VCaP (cell line): ENCODE measurements at regions not wholly inside any gene's neighbourhood (a gene's known extent, or its start where the extent isn't known, plus 50 kb on each side); places are given as distances from the start of the nearest gene placed in this dataset.

ENCODE experiments used
- H3K27ac ChIP-seq: fragments of 450-650 bp; 2 replicates; pipeline ENCODE4 v1.5.1; 2017
- TF ChIP-seq, protein P1 (sequence below): fragments of 450-650 bp; conservative IDR thresholded peaks from 2 replicates; pipeline ENCODE4 v1.5.1; 2017; ENCODE audit warnings: mild to moderate bottlenecking, moderate library complexity

DNA sequence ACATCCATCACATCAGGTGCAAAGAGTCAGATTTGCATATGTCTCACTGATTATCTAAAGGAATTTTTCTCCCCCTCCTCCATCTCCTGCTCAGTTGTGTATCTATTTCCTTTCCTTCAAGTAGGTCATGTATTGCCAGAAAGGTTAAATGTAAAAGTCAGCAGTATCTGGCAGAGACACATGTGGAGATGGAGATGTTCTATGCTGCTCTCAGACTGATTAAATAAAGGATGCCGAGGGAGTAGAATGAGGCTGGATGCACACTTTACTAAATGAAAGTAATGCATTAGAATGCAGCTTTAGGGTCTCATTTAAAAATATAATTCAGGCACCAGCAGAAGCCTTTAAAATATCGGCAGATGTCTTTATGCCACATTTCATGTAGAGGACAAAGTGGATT, 555.3 kb downstream of the RNF144A start:
- TF ChIP-seq, protein P1, sequence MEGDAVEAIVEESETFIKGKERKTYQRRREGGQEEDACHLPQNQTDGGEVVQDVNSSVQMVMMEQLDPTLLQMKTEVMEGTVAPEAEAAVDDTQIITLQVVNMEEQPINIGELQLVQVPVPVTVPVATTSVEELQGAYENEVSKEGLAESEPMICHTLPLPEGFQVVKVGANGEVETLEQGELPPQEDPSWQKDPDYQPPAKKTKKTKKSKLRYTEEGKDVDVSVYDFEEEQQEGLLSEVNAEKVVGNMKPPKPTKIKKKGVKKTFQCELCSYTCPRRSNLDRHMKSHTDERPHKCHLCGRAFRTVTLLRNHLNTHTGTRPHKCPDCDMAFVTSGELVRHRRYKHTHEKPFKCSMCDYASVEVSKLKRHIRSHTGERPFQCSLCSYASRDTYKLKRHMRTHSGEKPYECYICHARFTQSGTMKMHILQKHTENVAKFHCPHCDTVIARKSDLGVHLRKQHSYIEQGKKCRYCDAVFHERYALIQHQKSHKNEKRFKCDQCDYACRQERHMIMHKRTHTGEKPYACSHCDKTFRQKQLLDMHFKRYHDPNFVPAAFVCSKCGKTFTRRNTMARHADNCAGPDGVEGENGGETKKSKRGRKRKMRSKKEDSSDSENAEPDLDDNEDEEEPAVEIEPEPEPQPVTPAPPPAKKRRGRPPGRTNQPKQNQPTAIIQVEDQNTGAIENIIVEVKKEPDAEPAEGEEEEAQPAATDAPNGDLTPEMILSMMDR, result no peak

DNA sequence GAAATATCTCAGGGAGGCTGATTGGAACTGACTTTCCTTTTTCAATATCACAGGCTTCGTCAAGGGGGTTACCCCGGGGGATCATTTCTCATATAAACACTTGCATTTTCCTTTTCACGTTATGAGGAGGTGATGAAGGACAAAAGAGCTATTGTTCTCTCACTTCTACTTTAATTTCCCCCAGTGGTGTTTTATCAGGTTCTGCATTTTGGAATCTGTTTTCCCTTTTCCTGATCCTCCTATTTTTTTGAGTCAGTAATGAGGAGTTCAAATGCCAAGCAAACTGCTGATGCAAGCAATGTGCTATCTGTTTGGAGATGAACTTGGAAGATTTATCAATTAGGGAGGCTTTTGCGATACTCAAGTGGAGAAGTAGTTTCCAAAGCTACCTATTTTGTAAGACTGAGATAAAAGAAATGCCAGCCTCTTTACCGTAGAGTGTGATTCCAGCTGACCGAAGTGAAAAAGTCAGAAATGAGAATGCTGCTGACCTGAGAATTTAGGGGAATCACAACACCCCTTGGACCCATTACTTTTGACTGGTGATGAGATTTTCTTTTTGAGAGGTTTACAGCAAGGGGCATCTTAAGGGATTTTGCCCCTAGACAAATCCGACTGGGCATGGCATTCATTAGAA, 556.0 kb downstream of the RNF144A start:
- TF ChIP-seq, protein P1, result no peak

More for the DNA sequence above, 555.3 kb downstream of the RNF144A start:
- H3K27ac ChIP-seq, result no peak overlapping the region

DNA sequence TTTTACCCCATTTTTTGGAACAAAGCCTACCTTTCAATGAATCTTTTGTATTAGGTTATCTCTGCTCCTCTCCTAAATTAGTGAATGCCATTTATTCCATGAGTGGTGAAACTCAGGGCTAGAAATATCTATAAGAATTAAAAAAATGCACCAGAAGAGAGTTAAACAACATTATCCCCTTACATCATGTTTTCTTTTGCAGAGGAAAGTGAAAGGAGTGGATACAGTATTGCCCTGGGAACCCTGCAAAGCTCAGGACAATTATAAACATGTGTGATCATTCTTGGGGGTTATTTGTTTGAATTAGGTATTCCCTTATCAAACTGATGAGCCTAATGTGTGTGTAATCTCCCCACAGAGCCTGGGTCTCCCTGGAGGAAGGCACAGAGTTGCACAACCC, 559.2 kb downstream of the RNF144A start:
- TF ChIP-seq, protein P1, result no peak
- no peak overlapping the region for H3K27ac ChIP-seq

More for the DNA sequence above, 556.0 kb downstream of the RNF144A start:
- H3K27ac ChIP-seq, result no peak overlapping the region

DNA sequence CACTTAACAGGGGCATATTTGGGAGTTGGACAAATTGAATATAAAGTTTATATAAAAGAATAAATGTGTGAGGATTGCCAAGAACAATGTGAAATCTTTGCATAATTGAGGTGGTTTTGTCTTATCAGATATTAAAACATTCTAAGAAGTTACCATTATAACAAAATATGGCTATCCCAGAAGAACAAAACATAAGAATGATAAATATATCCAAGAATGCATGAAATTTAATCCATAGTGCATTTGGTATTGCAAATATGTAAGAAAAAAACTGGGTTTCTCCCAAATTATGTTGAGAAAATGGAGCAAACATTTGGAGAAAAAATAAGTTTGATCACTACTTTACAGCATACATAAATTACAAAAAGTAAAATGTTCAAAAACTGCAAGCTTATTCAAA, 562.4 kb downstream of the RNF144A start:
- TF ChIP-seq, protein P1, result no peak
- no peak overlapping the region for H3K27ac ChIP-seq

DNA sequence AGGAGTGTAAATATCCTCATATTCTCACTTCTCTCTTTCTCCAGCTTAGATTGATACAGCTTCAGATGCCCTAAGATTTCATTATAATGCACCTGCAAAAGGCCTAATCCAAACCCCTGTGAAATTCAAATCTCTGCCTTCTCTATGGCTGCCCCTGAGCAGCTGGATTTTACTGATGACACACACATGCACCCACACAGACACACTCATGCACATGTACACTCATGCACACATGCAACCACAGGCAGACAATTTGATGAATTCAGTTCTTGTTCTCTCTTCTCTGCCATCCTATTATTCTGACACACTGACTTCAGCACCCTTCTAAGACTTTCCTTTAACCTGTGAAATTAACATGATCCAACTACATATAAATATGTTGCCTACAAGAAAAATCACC, 563.2 kb downstream of the RNF144A start:
- TF ChIP-seq, protein P1, result no peak

DNA sequence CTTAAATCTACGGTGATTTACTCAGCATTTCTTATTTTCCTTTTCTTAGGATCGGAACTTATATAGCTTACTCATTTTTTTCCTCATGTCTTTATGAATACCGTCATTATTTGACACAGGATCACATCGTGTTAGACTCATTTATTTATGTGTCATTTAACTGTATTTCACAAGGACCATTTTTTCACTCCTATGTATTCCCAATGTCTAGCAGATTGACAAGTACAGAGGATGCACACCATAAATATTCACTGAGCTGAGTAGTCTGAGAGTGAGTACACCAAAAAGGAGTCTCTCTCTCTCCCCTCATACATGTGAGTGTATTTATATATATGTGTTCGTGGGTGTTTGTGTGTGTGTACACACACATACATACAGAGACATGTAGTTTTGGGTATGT, 573.5 kb downstream of the RNF144A start:
- no peak overlapping the region for H3K27ac ChIP-seq
- TF ChIP-seq, protein P1, result no peak

More for the DNA sequence above, 563.2 kb downstream of the RNF144A start:
- H3K27ac ChIP-seq, result no peak overlapping the region

DNA sequence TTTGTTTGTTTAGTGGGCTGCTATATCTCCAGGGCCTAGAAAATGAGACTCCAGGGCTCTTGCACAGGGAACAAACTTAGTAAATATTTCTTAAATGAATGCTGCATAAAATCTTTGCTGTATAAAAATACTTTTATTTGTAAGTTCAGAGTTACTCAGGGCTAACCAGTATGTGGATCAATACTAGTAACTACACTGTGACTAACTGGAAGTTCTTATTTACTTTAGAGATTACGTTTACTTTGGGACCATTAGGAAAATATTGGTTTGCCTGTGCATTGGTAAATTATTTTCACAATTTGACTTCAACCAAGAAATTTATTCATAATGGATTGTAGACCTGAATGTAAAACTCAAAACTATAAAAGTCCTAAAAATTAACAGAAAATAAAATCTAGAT, 575.5 kb downstream of the RNF144A start:
- no peak overlapping the region for H3K27ac ChIP-seq
- TF ChIP-seq, protein P1, result no peak
